ENCODE measurements at regions not wholly inside any gene's neighbourhood (a gene's known extent, or its start where the extent isn't known, plus 50 kb on each side); places are given as distances from the start of the nearest gene placed in this dataset.

DNA sequence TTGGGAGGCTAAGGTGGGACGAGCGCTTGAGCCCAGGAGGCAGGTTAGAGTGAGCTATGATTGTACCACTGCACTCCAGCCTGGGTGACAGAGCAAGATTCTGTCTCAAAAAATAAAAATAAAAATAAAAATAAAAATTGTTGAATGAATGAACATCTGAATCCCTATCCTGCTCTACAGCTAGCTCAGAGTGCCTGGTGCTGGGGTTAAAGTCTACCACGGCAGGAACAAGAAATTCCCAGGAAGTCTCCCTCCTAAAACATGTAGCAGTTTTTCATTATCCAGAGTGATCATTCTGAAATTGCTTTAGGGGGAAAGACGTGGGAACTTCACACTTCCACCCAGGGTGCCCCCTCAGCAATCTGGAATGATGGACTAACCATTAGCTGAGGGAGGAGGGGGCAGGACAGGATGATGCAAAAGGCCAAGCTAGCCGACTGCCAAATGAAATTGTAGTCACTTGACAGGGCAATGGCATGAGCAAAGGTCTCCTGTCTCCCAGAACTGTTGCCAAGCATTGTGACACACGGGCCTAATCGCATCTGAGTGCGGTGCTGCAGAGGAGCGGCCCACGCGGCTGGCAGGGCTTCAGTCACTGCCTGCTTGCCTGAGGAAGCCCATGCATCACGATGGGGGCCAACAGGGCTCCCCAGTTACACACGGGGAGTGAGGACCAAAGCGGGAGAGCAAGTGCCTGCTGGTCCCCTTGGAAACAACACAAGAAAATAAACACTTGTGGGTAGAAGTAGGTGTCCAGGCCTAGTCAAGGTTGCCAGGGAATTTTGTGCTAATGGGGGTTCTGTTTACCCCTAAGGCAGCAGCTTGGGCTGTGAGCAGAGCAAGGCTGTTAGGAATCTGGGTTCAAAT, 85.7 kb downstream of the NENF start:
- H3K4me1 ChIP-seq: peaks cover 0 to 21% (median 12%) of the 10 kb centered on the region in 4 donors
- DNase-seq (ENCODE audit: low spot score in 2 of 2): no peak
- H3K27ac ChIP-seq: no peak overlapping the region
- WGBS, 2 donors: 38 to 65% methylated on average over 14 of the region's 14 CpGs
- H3K36me3 ChIP-seq: no peaks in the 10 kb centered on the region
- no peak overlapping the region for H3K4me3 ChIP-seq
- TF ChIP-seq, protein P1, sequence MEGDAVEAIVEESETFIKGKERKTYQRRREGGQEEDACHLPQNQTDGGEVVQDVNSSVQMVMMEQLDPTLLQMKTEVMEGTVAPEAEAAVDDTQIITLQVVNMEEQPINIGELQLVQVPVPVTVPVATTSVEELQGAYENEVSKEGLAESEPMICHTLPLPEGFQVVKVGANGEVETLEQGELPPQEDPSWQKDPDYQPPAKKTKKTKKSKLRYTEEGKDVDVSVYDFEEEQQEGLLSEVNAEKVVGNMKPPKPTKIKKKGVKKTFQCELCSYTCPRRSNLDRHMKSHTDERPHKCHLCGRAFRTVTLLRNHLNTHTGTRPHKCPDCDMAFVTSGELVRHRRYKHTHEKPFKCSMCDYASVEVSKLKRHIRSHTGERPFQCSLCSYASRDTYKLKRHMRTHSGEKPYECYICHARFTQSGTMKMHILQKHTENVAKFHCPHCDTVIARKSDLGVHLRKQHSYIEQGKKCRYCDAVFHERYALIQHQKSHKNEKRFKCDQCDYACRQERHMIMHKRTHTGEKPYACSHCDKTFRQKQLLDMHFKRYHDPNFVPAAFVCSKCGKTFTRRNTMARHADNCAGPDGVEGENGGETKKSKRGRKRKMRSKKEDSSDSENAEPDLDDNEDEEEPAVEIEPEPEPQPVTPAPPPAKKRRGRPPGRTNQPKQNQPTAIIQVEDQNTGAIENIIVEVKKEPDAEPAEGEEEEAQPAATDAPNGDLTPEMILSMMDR (IDR thresholded peaks at IDR 0.05): no peak
- TF ChIP-seq EP300 (IDR thresholded peaks at IDR 0.05): peak in 1 of 2 donors; percentile 47
- H3K27me3 ChIP-seq: peaks cover 0 to 14% of the 10 kb centered on the region in 2 donors
- H3K9me3 ChIP-seq: no peaks in the 10 kb centered on the region

DNA sequence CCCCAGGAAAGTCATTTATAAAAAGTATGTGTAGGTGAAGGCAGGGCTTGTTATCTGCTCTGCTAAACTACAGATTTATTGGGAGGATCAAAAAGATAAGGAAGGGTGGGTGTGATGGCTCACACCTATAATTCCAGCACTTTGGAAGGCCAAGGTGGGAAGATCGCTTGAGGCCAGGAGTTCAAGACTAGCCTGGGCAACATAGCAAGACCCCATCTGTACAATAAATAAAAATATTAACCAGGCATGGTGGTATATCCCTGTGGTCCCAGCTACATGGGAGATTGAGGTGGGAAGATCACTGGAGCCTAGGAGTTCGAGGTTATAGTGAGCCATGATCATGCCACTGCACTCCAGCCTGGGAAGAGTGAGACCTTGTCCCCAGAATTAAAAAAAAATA, 86.4 kb downstream of the NENF start:
- WGBS, 2 donors: 94% methylated on average over 2 of the region's 2 CpGs
- Histone ChIP-seq H3K9me3 (no peaks in the 10 kb centered on the region), H3K36me3 (no peaks in the 10 kb centered on the region), H3K27me3 (peaks cover 0 to 7% of the 10 kb centered on the region in 2 donors), H3K4me3 (no peak overlapping the region), H3K4me1 (peaks cover 0 to 14% (median 8%) of the 10 kb centered on the region in 4 donors), H3K27ac (no peak overlapping the region)
- TF ChIP-seq, protein P1 (IDR thresholded peaks at IDR 0.05): no peak
- TF ChIP-seq POLR2A (IDR thresholded peaks at IDR 0.05) (no peak), EP300 (IDR thresholded peaks at IDR 0.05) (no peak)
- DNase-seq (ENCODE audit: low spot score in 2 of 2): no peak

DNA sequence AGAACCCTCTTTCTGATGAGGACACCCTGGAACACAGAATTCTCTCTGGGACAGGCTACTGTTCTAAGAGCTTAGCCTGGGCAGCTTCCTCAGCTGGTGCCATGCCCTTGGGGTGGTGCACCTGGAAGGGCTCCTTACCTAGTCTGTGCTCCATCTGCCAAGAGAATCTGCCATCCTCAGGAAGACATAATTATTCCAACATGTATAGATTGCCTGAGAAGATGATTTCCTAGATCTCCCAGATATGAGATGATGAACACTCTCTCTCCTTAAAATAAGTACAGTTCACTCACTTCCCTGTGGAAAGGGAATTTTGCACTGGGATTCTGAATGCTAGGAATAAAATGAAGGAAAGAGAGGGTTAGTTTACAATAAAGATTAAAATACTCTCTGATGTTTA, 87.6 kb downstream of the NENF start:
- no peak for DNase-seq (ENCODE audit: low spot score in 2 of 2)
- Histone ChIP-seq H3K9me3 (no peaks in the 10 kb centered on the region), H3K4me1 (peaks cover 0 to 3% (median 0%) of the 10 kb centered on the region in 4 donors), H3K36me3 (no peaks in the 10 kb centered on the region), H3K4me3 (no peak overlapping the region), H3K27ac (no peak overlapping the region), H3K27me3 (peaks cover 0 to 4% of the 10 kb centered on the region in 2 donors)
- TF ChIP-seq EP300 (IDR thresholded peaks at IDR 0.05) (no peak), POLR2A (IDR thresholded peaks at IDR 0.05) (no peak)
- TF ChIP-seq, protein P1 (IDR thresholded peaks at IDR 0.05): no peak

DNA sequence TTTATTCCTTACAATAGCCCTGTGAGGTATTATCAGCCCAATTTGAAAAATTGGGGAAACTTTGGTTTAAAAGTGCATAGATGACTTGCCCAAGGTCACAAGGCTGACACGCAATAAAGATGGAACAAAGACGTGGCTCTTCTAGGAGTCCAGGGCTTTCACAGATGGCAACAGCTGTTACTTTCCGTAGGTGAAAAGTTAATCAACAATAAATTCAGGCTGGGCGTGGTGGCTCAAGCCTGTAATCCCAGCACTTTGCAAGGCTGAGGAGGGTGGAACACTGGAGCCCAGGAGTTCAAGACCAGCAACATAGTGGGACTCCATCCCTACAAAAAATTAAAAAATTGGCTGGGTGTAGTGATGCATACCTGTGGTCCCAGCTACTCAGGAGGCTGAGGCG, 87.8 kb upstream of the ATF3 start:
- Histone ChIP-seq H3K4me1 (no peaks in the 10 kb centered on the region), H3K4me3 (no peak overlapping the region), H3K27me3 (peaks cover 0 to 3% of the 10 kb centered on the region in 2 donors), H3K36me3 (no peaks in the 10 kb centered on the region), H3K27ac (no peak overlapping the region), H3K9me3 (no peaks in the 10 kb centered on the region)
- no peak for DNase-seq (ENCODE audit: low spot score in 2 of 2)
- TF ChIP-seq EP300 (IDR thresholded peaks at IDR 0.05): no peak
- no peak for TF ChIP-seq POLR2A (IDR thresholded peaks at IDR 0.05)
- TF ChIP-seq, protein P1 (IDR thresholded peaks at IDR 0.05): no peak
- WGBS, 2 donors: 84 to 87% methylated on average over 5 of the region's 5 CpGs

DNA sequence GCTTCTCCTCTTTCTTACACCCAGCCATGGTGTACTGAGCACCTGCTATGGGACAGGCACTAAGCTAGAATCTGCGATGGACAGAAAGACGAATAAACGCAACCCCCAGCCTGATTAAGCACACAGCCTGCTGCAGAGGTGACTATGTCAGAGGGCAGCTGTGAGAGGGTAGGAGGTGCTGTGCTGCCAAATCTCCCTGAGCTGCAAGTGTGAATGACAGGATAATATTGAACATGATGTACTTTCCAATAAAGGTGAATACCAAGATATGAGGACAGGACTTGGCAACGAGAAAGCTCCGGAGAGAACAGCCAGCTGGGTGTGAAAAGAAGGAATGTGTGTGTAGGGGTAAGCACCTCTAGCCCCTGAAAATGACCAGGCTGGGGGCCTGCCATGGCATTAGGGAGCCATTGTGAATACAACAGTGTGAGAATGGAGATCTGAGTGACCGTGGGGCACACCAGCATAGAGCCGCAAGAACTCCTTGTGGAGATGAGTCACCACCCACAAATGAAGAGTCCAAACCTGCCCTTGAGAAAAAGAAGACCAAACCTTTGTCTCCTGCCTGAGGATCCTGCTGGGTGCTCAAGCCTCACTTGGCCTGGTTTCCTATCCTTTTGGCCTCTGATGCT, 83.0 kb upstream of the ATF3 start:
- DNase-seq (ENCODE audit: low spot score in 2 of 2): no peak
- H3K4me3 ChIP-seq: no peak overlapping the region
- H3K27ac ChIP-seq: no peak overlapping the region
- no peaks in the 10 kb centered on the region for H3K36me3 ChIP-seq
- no peaks in the 10 kb centered on the region for H3K27me3 ChIP-seq
- no peak for TF ChIP-seq EP300 (IDR thresholded peaks at IDR 0.05)
- no peak for TF ChIP-seq POLR2A (IDR thresholded peaks at IDR 0.05)
- TF ChIP-seq, protein P1 (IDR thresholded peaks at IDR 0.05): no peak
- H3K4me1 ChIP-seq: no peaks in the 10 kb centered on the region
- WGBS, 2 donors: 86 to 88% methylated on average over 7 of the region's 7 CpGs
- H3K9me3 ChIP-seq: no peaks in the 10 kb centered on the region

Measured in tibial nerve (tissue), 4 donors.